B cell (primary cell): ENCODE measurements at regions not wholly inside any gene's neighbourhood (a gene's known extent, or its start where the extent isn't known, plus 50 kb on each side); places are given as distances from the start of the nearest gene placed in this dataset.

Source experiments
- ATAC-seq: fragments of 200-7000 bp; cut with Tn5 transposase; one replicate; pipeline ENCODE4 v1.10.0; 2021; ENCODE audit warnings: low read depth, mild to moderate bottlenecking, moderate number of reproducible peaks, moderate library complexity
- CTCF ChIA-PET: fragments of 350-600 bp; sonication (Branson Sonifier 250); formaldehyde crosslinking; loops from one replicate; lab custom pipeline; 2021; ENCODE audit warnings: antibody characterized with exemption, inconsistent platforms; lab: Charles Lee
- POLR2A ChIA-PET: fragments of 350-600 bp; sonication (Branson Sonifier 250); formaldehyde crosslinking; loops from one replicate; lab custom pipeline; 2021; ENCODE audit warnings: antibody characterized with exemption; lab: Charles Lee
- DNase-seq: peaks from one replicate; pipeline ENCODE4 v3.0.0; 2013
- H2AFZ ChIP-seq: 2 replicates; pipeline ENCODE4 v1.6.1; 2012; ENCODE audit warnings: mild to moderate bottlenecking, low read depth, low read length; ENCODE audit not compliant: insufficient read depth, poor library complexity, severe bottlenecking
- H3K27ac ChIP-seq, 2 donors: 1 replicate in 1 of 2; 2 replicates in 1 of 2; pipeline ENCODE4 v1.5.1; 2012 to 2013; ENCODE audit warnings: low read length in 2 of 2, mild to moderate bottlenecking in 2 of 2, moderate library complexity in 1 of 2
- H3K27me3 ChIP-seq, 4 experiments: fragments of 200-600 bp in 1 of 4; sonication (generic) in 1 of 4; replicated peaks in 1 of 4; 1 replicate in 2 of 4; 2 replicates in 2 of 4; pipeline versions ENCODE4 v1.6.1 to v1.7.0; 2013 to 2016; ENCODE audit warnings: low read length in 3 of 4, mild to moderate bottlenecking in 2 of 4, mixed read lengths in 1 of 4, moderate library complexity in 1 of 4; ENCODE audit not compliant: insufficient read depth in 4 of 4, control insufficient read depth in 3 of 4; ENCODE audit errors: control extremely low read depth in 1 of 4
- H3K36me3 ChIP-seq, 2 experiments: replicated peaks in 1 of 2; 1 replicate in 1 of 2; 2 replicates in 1 of 2; pipeline versions ENCODE4 v1.6.1 to v1.7.1; 2013; ENCODE audit warnings: low read length in 1 of 2; ENCODE audit not compliant: insufficient read depth in 2 of 2, control insufficient read depth in 1 of 2; ENCODE audit errors: control extremely low read depth in 1 of 2, extremely low read depth in 1 of 2
- H3K4me1 ChIP-seq, 2 donors: fragments of 200-600 bp in 1 of 2; sonication (generic) in 1 of 2; 1 replicate in 1 of 2; 2 replicates in 1 of 2; pipeline versions ENCODE4 v1.5.1 to v1.6.1; 2013 to 2017; ENCODE audit warnings: low read length in 2 of 2; ENCODE audit not compliant: control insufficient read depth in 2 of 2, insufficient read depth in 2 of 2
- H3K4me2 ChIP-seq: replicated peaks from 2 replicates; pipeline ENCODE3; 2012; ENCODE audit warnings: mild to moderate bottlenecking, low read depth, low read length; ENCODE audit not compliant: poor library complexity, severe bottlenecking
- H3K4me3 ChIP-seq, 5 experiments: fragments of 200-600 bp in 1 of 5; sonication (generic) in 1 of 5; 1 replicate in 3 of 5; 2 replicates in 2 of 5; pipeline versions ENCODE4 v1.5.1 to v1.7.0; 2011 to 2016; ENCODE audit warnings: low read length in 4 of 5, mild to moderate bottlenecking in 4 of 5, low read depth in 2 of 5, control low read depth in 1 of 5, moderate library complexity in 1 of 5; ENCODE audit not compliant: insufficient read depth in 1 of 5; ENCODE audit errors: control extremely low read depth in 1 of 5, extremely low read depth in 1 of 5
- H3K79me2 ChIP-seq: fragments of 200-600 bp; sonication (generic); one replicate; pipeline ENCODE4 v1.6.0; 2016; ENCODE audit warnings: low read length; ENCODE audit not compliant: control insufficient read depth, insufficient read depth
- H3K9ac ChIP-seq: fragments of 200-600 bp; sonication (generic); 2 replicates; pipeline ENCODE4 v1.6.1; 2017; ENCODE audit warnings: mild to moderate bottlenecking, low read length, moderate library complexity
- H3K9me3 ChIP-seq, 3 donors: one replicate each; pipeline versions ENCODE4 v1.6.1 to v1.7.1; 2013; ENCODE audit warnings: low read length in 2 of 3; ENCODE audit not compliant: control insufficient read depth in 2 of 3, insufficient read depth in 1 of 3; ENCODE audit errors: control extremely low read depth in 1 of 3
- H4K20me1 ChIP-seq: 2 replicates; pipeline ENCODE4 v1.6.0; 2012; ENCODE audit warnings: mild to moderate bottlenecking, low read length; ENCODE audit not compliant: insufficient read depth, control insufficient read depth, poor library complexity, severe bottlenecking
- H3K27ac Mint-ChIP-seq: one replicate; pipeline ENCODE4 v1.8.0; 2021; ENCODE audit warnings: mixed read lengths
- H3K27me3 Mint-ChIP-seq: one replicate; pipeline ENCODE4 v1.8.0; 2021; ENCODE audit warnings: mixed read lengths
- H3K4me1 Mint-ChIP-seq: one replicate; pipeline ENCODE4 v1.8.0; 2021; ENCODE audit warnings: mixed read lengths
- H3K4me3 Mint-ChIP-seq: one replicate; pipeline ENCODE4 v1.8.0; 2021; ENCODE audit warnings: mixed read lengths
- H3K9me3 Mint-ChIP-seq: one replicate; pipeline ENCODE4 v1.8.0; 2022; ENCODE audit warnings: mixed read lengths; ENCODE audit not compliant: insufficient read depth
- EZH2 ChIP-seq: IDR thresholded peaks from 2 replicates; pipeline ENCODE4 v1.6.1; 2012; ENCODE audit warnings: borderline replicate concordance, low read depth, mild to moderate bottlenecking, moderate library complexity, low read length; ENCODE audit not compliant: insufficient read depth, poor library complexity, severe bottlenecking
- WGBS: methylation state at CpG from one replicate; pipeline ENCODE4 v1.1.5; 2013; ENCODE audit warnings: missing lambda C conversion rate; ENCODE audit not compliant: insufficient coverage; 5-methylcytosine and 5-hydroxymethylcytosine counted together
- intact Hi-C: fragments of 100-400 bp; cut with micrococcal nuclease; formaldehyde crosslinking; loops from one replicate; pipeline ENCODE4 v1.10.0; 2022
- TF ChIP-seq, protein P1 (sequence below): fragments of 200-600 bp; IDR thresholded peaks from one replicate; pipeline ENCODE4 v1.8.0; 2022; ENCODE audit warnings: antibody characterized with exemption, mild to moderate bottlenecking

DNA sequence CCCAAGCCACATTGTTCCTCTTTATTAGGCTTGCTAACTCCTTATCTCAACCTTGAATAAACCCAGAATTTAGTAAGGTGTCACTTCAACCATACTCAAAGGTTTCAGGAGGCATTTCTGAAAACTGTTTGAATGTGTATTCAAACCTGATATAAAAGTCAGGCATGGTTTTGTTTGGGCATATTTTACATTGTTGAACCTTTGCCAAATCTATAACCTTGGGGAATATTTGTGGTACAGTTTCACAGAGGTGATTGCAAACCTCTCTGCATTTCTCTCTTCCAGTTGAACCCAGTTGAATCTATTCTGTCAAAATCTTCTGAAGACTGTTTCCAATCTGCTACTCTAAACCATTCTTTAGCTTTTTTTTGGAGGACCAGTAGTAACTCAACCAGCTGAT, 409.0 kb downstream of the TECRL start:
- Mint-ChIP-seq H3K4me3 (no peak overlapping the region), H3K4me1 (no peaks in the 10 kb centered on the region), H3K27ac (no peak overlapping the region), H3K27me3 (no peaks in the 10 kb centered on the region), H3K9me3 (peaks cover 4% of the 10 kb centered on the region)
- no peaks in the 10 kb centered on the region for H3K79me2 ChIP-seq
- no peak overlapping the region for H2AFZ ChIP-seq
- H3K9me3 ChIP-seq = peaks cover 1 to 7% (median 3%) of the 10 kb centered on the region in 3 donors
- no peaks in the 10 kb centered on the region for H4K20me1 ChIP-seq
- no peak for TF ChIP-seq EZH2
- TF ChIP-seq, protein P1, sequence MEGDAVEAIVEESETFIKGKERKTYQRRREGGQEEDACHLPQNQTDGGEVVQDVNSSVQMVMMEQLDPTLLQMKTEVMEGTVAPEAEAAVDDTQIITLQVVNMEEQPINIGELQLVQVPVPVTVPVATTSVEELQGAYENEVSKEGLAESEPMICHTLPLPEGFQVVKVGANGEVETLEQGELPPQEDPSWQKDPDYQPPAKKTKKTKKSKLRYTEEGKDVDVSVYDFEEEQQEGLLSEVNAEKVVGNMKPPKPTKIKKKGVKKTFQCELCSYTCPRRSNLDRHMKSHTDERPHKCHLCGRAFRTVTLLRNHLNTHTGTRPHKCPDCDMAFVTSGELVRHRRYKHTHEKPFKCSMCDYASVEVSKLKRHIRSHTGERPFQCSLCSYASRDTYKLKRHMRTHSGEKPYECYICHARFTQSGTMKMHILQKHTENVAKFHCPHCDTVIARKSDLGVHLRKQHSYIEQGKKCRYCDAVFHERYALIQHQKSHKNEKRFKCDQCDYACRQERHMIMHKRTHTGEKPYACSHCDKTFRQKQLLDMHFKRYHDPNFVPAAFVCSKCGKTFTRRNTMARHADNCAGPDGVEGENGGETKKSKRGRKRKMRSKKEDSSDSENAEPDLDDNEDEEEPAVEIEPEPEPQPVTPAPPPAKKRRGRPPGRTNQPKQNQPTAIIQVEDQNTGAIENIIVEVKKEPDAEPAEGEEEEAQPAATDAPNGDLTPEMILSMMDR = no peak
- POLR2A ChIA-PET = no interaction called here
- H3K4me1 ChIP-seq = no peaks in the 10 kb centered on the region
- DNase-seq (no peak), ATAC-seq (no peak)
- intact Hi-C loops = no loop called here
- no peak overlapping the region for H3K4me2 ChIP-seq
- H3K27me3 ChIP-seq = no peaks in the 10 kb centered on the region
- no peaks in the 10 kb centered on the region for H3K36me3 ChIP-seq
- no peak overlapping the region for H3K4me3 ChIP-seq
- H3K27ac ChIP-seq = no peak overlapping the region
- CTCF ChIA-PET = no interaction called here
- H3K9ac ChIP-seq = no peak overlapping the region

DNA sequence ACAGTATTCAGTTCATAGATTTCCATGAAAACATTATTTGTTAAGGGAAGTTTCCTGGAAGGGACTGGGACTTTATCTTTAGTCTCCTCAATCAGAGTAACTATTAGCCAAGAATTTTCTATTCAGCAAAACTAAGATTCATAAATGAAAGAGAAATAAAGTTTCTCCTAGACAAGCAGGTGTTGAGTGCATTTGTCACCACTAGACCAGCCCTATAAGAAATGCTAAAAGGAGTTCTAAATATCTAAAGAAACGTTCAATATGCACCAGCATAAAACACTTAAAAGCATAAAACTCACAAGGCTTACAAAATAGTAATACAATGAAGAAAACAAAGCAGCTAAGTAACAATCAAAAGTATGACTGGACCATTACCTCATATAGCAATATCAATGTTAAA, 423.0 kb downstream of the TECRL start:
- Histone ChIP-seq H3K4me3 (no peak overlapping the region), H3K4me2 (no peak overlapping the region), H4K20me1 (no peaks in the 10 kb centered on the region), H3K36me3 (no peaks in the 10 kb centered on the region), H3K9me3 (peaks cover 0 to 3% (median 0%) of the 10 kb centered on the region in 3 donors), H3K9ac (no peak overlapping the region), H3K4me1 (no peaks in the 10 kb centered on the region), H3K27me3 (no peaks in the 10 kb centered on the region), H2AFZ (no peak overlapping the region), H3K27ac (no peak overlapping the region), H3K79me2 (no peaks in the 10 kb centered on the region)
- H3K9me3 Mint-ChIP-seq = peaks cover 2% of the 10 kb centered on the region
- DNase-seq (no peak), ATAC-seq (no peak)
- H3K27me3 Mint-ChIP-seq = no peaks in the 10 kb centered on the region
- no CpG with 5 or more reads among the region's 1 CpG for WGBS
- no peak for TF ChIP-seq EZH2
- TF ChIP-seq, protein P1 = no peak
- H3K27ac Mint-ChIP-seq = no peak overlapping the region
- H3K4me3 Mint-ChIP-seq = no peak overlapping the region
- H3K4me1 Mint-ChIP-seq = no peaks in the 10 kb centered on the region
- ChIA-PET CTCF (no interaction called here), POLR2A (no interaction called here)
- intact Hi-C loops = no loop called here
